HEK293 (cell line): ENCODE measurements at regions not wholly inside any gene's neighbourhood (a gene's known extent, or its start where the extent isn't known, plus 50 kb on each side); places are given as distances from the start of the nearest gene placed in this dataset.

Experiments used
- CTCF ChIA-PET: fragments of 350-600 bp; formaldehyde crosslinking; extraction: SDS; loops from one replicate; lab custom pipeline; 2021; ENCODE audit warnings: antibody characterized with exemption; lab: Yijun Ruan, JAX
- POLR2A ChIA-PET: fragments of 300-600 bp; formaldehyde crosslinking; extraction: SDS; loops from one replicate; lab custom pipeline; 2020; ENCODE audit warnings: antibody characterized with exemption, inconsistent platforms; lab: Yijun Ruan, JAX
- H3K27ac ChIP-seq: fragments of 200-500 bp; sonication (Bioruptor generic); 2 replicates; pipeline ENCODE4 v1.5.1; 2014; ENCODE audit warnings: low read depth, low read length, control low read depth, inconsistent platforms; ENCODE audit errors: extremely low read depth
- H3K36me3 ChIP-seq, 2 experiments: fragments of 200-500 bp in 1 of 2; sonication (Bioruptor generic) in 1 of 2; 1 replicate in 1 of 2; 2 replicates in 1 of 2; pipeline ENCODE4 v1.5.1; 2014 to 2017; ENCODE audit warnings: inconsistent platforms in 2 of 2, low read length in 2 of 2; ENCODE audit not compliant: control insufficient read depth in 2 of 2, insufficient read depth in 1 of 2
- H3K4me1 ChIP-seq: fragments of 200-500 bp; sonication (Bioruptor generic); 2 replicates; pipeline ENCODE4 v1.5.1; 2014; ENCODE audit warnings: mild to moderate bottlenecking, low read length, inconsistent platforms; ENCODE audit not compliant: control insufficient read depth, insufficient read depth
- H3K4me3 ChIP-seq: 2 replicates; pipeline ENCODE4 v1.5.1; 2011; ENCODE audit warnings: low read depth, mild to moderate bottlenecking, control low read depth, low read length, moderate library complexity
- H3K9me3 ChIP-seq: fragments of 200-500 bp; sonication (Bioruptor generic); 2 replicates; pipeline ENCODE4 v1.5.1; 2014; ENCODE audit warnings: low read depth, low read length, inconsistent platforms; ENCODE audit not compliant: control insufficient read depth, insufficient read depth
- ATF2 ChIP-seq: fragments of 450-650 bp; formaldehyde crosslinking; IDR thresholded peaks from 2 replicates; pipeline ENCODE4 v1.5.1; 2016; ENCODE audit warnings: missing biosample characterization, missing genetic modification characterization, low read depth
- CTCF ChIP-seq: fragments of 450-650 bp; formaldehyde crosslinking; IDR thresholded peaks from 2 replicates; pipeline ENCODE4 v1.5.1; 2016; ENCODE audit warnings: missing biosample characterization, missing genetic modification characterization
- EGR2 ChIP-seq: fragments of 450-650 bp; formaldehyde crosslinking; IDR thresholded peaks from 2 replicates; pipeline ENCODE4 v1.5.1; 2016; ENCODE audit warnings: low read depth, missing biosample characterization, missing genetic modification characterization
- GFI1B ChIP-seq: fragments of 450-650 bp; formaldehyde crosslinking; IDR thresholded peaks from 2 replicates; pipeline ENCODE4 v1.5.1; 2016; ENCODE audit warnings: missing biosample characterization, missing genetic modification characterization
- INSM2 ChIP-seq: fragments of 450-650 bp; formaldehyde crosslinking; IDR thresholded peaks from 2 replicates; pipeline ENCODE4 v1.5.1; 2016; ENCODE audit warnings: missing biosample characterization, missing genetic modification characterization
- PRDM1 ChIP-seq: fragments of 450-650 bp; formaldehyde crosslinking; IDR thresholded peaks from 2 replicates; pipeline ENCODE4; 2016; ENCODE audit warnings: missing biosample characterization, missing genetic modification characterization
- SP7 ChIP-seq: fragments of 450-650 bp; formaldehyde crosslinking; IDR thresholded peaks from 2 replicates; pipeline ENCODE4 v1.5.1; 2016; ENCODE audit warnings: missing biosample characterization, missing genetic modification characterization
- TCF7L2 ChIP-seq: IDR thresholded peaks from 2 replicates; pipeline ENCODE4 v1.6.1; 2011; ENCODE audit warnings: low read depth, mild to moderate bottlenecking, inconsistent platforms, low read length, moderate library complexity, borderline replicate concordance
- ZFP69B ChIP-seq: fragments of 450-650 bp; formaldehyde crosslinking; IDR thresholded peaks from 2 replicates; pipeline ENCODE4 v1.5.1; 2016; ENCODE audit warnings: missing biosample characterization, missing genetic modification characterization
- ZNF138 ChIP-seq: fragments of 450-650 bp; formaldehyde crosslinking; IDR thresholded peaks from 2 replicates; pipeline ENCODE4 v1.5.1; 2016; ENCODE audit warnings: missing biosample characterization, missing genetic modification characterization, borderline replicate concordance
- ZNF148 ChIP-seq: fragments of 450-650 bp; formaldehyde crosslinking; IDR thresholded peaks from 2 replicates; pipeline ENCODE4 v1.5.0; 2017; ENCODE audit warnings: missing biosample characterization, missing genetic modification characterization, borderline replicate concordance
- ZNF174 ChIP-seq: fragments of 450-650 bp; formaldehyde crosslinking; IDR thresholded peaks from 2 replicates; pipeline ENCODE4 v1.5.0; 2017; ENCODE audit warnings: missing biosample characterization, mild to moderate bottlenecking, missing genetic modification characterization
- ZNF354C ChIP-seq: fragments of 450-650 bp; formaldehyde crosslinking; IDR thresholded peaks from 2 replicates; pipeline ENCODE4 v1.5.1; 2016; ENCODE audit warnings: missing biosample characterization, missing genetic modification characterization, low read depth, borderline replicate concordance
- ZNF416 ChIP-seq: fragments of 450-650 bp; formaldehyde crosslinking; IDR thresholded peaks from 2 replicates; pipeline ENCODE4 v1.5.1; 2016; ENCODE audit warnings: missing biosample characterization, missing genetic modification characterization
- ZNF596 ChIP-seq: fragments of 450-650 bp; IDR thresholded peaks from 2 replicates; pipeline ENCODE4 v1.5.0; 2018; ENCODE audit warnings: missing biosample characterization, mild to moderate bottlenecking, missing genetic modification characterization, moderate library complexity
- ZNF664 ChIP-seq: fragments of 450-650 bp; formaldehyde crosslinking; IDR thresholded peaks from 2 replicates; pipeline ENCODE4 v1.5.1; 2016; ENCODE audit warnings: missing biosample characterization, missing genetic modification characterization
- ZNF843 ChIP-seq: fragments of 450-650 bp; formaldehyde crosslinking; IDR thresholded peaks from 2 replicates; pipeline ENCODE4 v1.5.1; 2016; ENCODE audit warnings: missing biosample characterization, missing genetic modification characterization

GRCh38 chr3:55158345-55158744, 230.5 kb upstream of the LRTM1 start:
- Histone ChIP-seq H3K4me3 (no peak overlapping the region), H3K27ac (no peak overlapping the region), H3K4me1 (no peaks in the 10 kb centered on the region; the same call in 1 of the 2 replicates), H3K9me3 (no peaks in the 10 kb centered on the region), H3K36me3 (no peaks in the 10 kb centered on the region)
- POLR2A ChIA-PET = no interaction called here
- CTCF ChIA-PET = no interaction called here
- no peak for TF ChIP-seq ZFP69B
- TF ChIP-seq ATF2 (tag by site-specific recombination) = 0 out of 2 replicates have a peak, but pooled peaks have one; percentile 3
- TF ChIP-seq TCF7L2 = no peak
- no peak for TF ChIP-seq ZNF174 (tag by site-specific recombination)
- TF ChIP-seq ZNF843 (tag by site-specific recombination) = no peak
- TF ChIP-seq ZNF148 (tag by site-specific recombination) = no peak

- H3K4me1 ChIP-seq = no peaks in the 10 kb centered on the region; the same call in 1 of the 2 replicates
- ChIA-PET POLR2A (no interaction called here), CTCF (no interaction called here)
- no peak overlapping the region for H3K4me3 ChIP-seq
- TF ChIP-seq SP7 (tag by site-specific recombination) (no peak), ZNF354C (no peak), PRDM1 (tag by site-specific recombination) (no peak), INSM2 (tag by site-specific recombination) (no peak), CTCF (tag by site-specific recombination) (no peak), ZNF596 (tag by site-specific recombination) (no peak), ZNF664 (tag by site-specific recombination) (no peak), GFI1B (no peak), ZNF138 (tag by site-specific recombination) (no peak), EGR2 (tag by site-specific recombination) (no peak), ZNF416 (tag by site-specific recombination) (no peak)
- H3K9me3 ChIP-seq = no peaks in the 10 kb centered on the region
- no peaks in the 10 kb centered on the region for H3K36me3 ChIP-seq
- no peak overlapping the region for H3K27ac ChIP-seq
These were observed 229.9 kb upstream of the LRTM1 start for GRCh38 chr3:55157731-55158130.
